HG03159 (cell line): ENCODE measurements at regions not wholly inside any gene's neighbourhood (a gene's known extent, or its start where the extent isn't known, plus 50 kb on each side); places are given as distances from the start of the nearest gene placed in this dataset.

ENCODE experiments used
- ATAC-seq: cut with Tn5 transposase; IDR thresholded peaks from one replicate; pipeline ENCODE4 v1.9.1; 2021; ENCODE audit warnings: mild to moderate bottlenecking, moderate library complexity; ENCODE audit not compliant: unreplicated experiment

GRCh38 chr14:54301359-54301758 is 95.4 kb upstream of the CDKN3 start:
- no peak for ATAC-seq

GRCh38 chr14:54306806-54307205 is 90.0 kb upstream of the CDKN3 start:
- ATAC-seq = no peak

GRCh38 chr14:54309615-54310014 is 87.2 kb upstream of the CDKN3 start:
- no peak for ATAC-seq

DNA sequence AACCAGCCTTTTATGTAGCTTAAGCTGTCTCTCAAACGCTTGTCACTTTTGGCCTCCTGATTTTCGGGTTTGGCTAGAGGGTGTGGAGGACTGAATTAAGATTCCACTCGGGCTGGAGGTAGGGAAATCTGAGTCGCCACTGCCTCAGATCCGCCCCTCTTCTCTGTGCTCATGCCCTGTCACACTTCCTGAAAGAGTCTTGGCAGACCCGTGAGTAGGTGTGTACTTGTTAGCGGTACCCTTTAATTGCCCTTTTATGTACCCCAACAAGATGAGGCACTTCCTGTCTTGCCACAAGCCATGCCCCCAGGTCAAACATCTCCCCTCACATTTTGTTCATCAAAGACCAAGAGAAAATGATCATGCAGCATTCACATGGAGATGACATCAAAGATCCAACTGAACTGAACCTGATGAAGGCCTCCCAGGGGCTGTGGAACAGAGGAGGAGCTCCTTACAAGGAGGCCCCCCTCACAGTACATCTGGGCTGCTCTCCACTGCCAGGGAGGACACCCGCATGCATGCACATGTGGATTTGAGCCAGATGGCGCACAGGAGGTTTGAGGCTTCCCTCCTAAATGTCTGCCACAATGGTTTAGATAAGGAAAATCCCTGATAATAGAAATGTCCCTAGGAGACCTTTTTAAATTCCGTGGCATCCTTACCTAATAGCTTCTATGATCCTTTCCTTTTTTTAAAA is 86.5 kb upstream of the CDKN3 start:
- ATAC-seq = no peak

- no peak for ATAC-seq
These were observed 86.0 kb upstream of the CDKN3 start for GRCh38 chr14:54310851-54311228.

GRCh38 chr14:54312166-54312801 is 84.5 kb upstream of the CDKN3 start:
- ATAC-seq = no peak

- ATAC-seq = no peak
These were observed 82.3 kb upstream of the CDKN3 start for GRCh38 chr14:54314365-54315104.

DNA sequence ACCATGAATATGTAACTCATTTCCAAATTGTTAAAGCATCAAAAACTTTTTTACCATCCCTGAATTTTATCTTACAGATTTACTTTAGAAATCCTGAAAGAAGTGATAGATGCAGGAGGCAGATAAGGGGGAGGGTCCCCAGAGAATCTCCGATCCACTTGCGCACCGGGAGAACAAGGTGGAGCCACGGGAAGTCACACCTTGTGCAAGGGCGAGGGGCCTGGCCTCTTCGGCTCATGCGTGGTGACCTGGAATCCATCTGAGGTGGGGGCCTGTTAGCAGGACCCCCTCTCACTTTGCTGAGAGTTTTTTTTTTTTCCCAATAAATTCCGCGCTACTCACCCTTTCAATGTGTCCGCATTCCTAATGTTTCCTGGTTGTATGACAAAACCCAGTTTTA is 80.2 kb upstream of the CDKN3 start:
- no peak for ATAC-seq

- ATAC-seq = no peak
These were observed 79.4 kb upstream of the CDKN3 start for GRCh38 chr14:54317391-54317790.

DNA sequence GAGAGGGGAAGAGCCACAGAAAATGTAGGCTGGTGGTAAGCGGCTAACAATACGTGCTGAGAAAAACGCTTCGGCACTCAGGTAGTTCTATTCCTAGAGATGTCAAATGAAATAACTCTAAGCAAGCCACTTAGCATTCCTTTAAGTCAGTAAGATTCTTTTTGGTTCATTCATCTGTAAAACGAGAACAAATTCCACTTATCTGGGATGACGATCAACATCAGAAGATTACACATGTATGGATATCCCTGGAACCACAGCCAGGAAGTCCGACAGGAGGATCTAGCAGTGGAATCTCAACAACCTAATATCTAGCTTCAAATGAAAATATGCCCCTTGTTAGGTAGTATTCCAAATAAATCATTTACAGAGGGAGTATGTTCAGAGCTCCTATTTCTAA is 74.6 kb upstream of the CDKN3 start:
- no peak for ATAC-seq

- ATAC-seq = no peak
These were observed 74.0 kb upstream of the CDKN3 start for GRCh38 chr14:54322701-54323337.

DNA sequence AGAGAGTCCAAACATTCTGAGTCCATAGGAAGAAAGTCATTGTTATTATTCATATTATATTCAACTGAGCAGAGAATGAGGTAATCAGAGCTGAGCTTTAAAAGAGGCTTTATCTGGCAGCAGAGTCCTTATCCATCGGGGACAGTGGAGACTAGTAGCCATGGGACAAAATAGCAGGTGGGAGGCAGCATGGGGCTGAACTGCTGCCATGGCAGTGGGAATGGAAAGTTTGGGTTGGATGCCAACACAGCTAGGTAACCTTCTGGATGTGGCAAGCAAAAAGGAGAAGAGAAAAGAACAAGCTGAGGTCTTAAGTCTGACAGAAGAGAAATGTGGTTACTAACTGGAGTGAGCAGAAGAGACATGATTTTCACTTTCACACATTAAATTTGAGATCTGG is 71.0 kb upstream of the CDKN3 start:
- ATAC-seq = no peak

DNA sequence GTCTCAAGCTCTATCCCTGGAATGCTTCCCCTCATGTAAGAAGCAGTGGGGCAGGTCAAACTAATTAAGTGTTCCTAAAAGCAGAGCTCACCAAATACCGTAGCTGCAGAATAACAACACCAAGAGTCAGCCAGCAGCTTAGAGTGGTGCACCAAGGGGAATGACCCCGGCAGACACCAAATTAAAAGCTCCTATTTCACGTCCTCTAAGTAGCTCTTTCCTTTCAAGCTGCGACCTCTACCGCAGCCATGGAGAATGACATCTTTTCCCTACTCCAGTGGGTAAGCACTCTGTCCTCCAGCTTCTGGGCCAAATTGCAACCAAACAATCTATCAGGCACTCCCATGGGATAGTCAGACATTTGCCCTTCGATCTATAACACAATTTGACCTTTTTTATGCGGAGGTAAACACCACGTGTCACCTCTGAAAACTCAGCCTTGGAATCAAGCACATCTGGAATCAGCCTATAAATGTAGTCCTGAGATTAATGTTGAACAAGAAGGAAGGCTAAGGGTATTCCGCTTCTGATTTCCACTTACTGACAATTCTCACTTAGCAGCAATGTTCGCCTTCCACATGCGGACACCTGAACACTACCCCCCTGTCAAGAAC is 67.6 kb upstream of the CDKN3 start:
- ATAC-seq = no peak

GRCh38 chr14:54330876-54331275 is 65.9 kb upstream of the CDKN3 start:
- no peak for ATAC-seq

DNA sequence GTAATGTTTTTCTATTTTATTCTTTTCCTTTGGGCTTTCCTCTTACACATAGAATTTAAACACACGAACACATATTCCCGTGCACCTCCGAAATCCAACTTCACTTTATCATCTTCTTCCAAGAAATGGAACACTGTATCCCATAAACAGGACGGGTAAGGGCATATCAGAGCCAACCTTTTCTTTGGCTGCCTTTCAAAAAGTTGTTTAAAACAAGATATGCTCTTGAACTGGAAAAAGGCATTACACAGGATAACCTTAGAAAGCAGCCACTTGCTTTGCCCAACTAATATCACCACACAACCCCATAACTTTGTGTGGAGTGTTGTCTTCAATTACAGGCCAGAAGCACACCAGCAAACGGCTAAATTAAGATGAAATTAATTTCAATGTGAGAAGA is 65.3 kb upstream of the CDKN3 start:
- ATAC-seq = no peak

DNA sequence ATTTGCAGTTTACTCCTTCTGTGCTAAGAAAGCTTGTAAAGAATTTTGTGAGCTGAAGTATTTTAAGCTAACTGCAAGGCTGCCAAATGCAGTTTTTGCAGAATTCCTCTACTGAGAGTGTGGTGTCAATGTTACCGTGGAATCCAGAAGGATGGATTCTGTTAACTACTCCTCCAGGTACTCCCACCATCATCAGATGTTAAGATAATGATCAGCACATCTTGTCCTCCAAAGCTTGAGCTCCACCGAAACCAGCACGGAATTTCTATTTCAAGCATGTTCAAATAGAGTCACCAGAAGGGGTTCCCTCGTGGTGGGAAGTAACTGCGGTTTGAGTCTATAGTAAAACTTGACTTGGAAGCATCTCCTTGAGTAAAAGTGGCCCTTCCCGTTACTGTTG is 64.3 kb upstream of the CDKN3 start:
- no peak for ATAC-seq

DNA sequence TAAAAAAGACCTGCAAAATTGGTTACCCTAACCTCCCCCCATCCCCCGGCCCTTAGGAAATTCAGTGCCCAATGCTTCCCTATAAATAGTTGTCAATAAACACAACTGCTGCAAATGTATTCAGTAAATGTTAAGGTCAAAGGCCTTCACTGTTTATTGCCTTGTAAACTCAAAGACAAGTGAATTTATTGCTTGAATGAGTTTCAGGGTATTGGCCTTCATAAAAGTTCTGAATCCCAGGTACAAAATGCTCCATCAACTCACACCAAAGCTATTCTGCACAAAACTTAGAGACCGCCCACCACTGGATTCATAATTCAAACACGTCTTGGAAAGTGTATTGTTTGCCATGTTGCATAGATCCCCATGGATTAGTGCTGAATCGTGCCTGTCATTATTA is 63.3 kb upstream of the CDKN3 start:
- ATAC-seq = no peak

GRCh38 chr14:54335569-54336155 is 61.1 kb upstream of the CDKN3 start:
- no peak for ATAC-seq

DNA sequence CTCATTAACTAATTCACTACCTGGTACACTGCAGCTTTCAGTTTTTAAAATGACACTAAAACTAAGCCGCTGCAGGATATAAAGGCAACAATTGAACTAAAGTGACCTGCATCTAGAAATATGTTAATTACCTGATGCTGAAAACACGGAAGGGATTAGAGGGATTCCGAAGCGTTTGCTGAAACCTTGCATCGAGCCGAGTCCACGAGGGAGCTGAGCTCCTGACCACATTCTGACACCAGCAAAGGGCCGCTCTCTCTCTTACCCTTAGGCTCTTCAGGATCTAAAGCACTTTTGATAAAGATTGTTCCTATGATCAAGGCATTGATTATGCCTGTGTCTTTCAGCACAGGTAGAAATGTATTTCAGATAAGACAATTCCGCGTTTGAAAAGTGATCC is 59.5 kb upstream of the CDKN3 start:
- ATAC-seq = no peak

DNA sequence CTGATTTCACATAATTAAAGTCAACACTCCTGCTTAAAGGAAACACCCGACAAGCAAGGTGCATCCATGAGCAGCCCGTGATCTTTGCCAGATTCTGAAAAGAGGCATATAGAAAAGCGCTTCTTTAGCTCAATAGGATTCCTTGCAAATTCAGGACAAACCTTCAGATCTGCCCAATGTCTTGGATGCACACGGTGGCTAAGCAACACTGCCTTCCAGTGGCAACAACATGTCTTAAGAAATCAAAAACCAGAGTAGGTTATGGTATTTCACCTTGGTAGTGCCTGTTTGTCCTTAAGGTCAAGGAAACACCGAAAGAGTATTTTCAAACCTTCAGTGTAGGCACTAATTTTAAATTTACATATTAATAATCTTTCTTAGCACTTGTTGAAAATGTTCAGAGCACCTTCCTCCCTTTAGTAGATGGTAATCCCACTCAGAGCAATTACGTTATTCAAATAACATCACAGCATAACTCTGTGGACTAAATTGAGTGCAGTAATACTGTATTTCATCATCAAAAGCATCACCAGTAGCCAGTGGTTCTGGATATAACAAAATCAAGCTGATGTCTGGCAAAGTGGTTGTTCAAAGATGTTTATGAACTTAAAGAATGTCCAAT is 58.0 kb upstream of the CDKN3 start:
- no peak for ATAC-seq

GRCh38 chr14:54339771-54340170 is 57.0 kb upstream of the CDKN3 start:
- ATAC-seq = no peak
